ENCODE measurements at regions not wholly inside any gene's neighbourhood (a gene's known extent, or its start where the extent isn't known, plus 50 kb on each side); places are given as distances from the start of the nearest gene placed in this dataset.

- Histone ChIP-seq H2AFZ (ENCODE audit: low read depth) (no peak overlapping the region), H3K27me3 (ENCODE audit: insufficient read depth, low read depth) (no peaks in the 10 kb centered on the region), H3K36me3 (ENCODE audit: insufficient read depth) (no peaks in the 10 kb centered on the region), H4K20me1 (ENCODE audit: insufficient read depth) (no peaks in the 10 kb centered on the region), H3K9ac (no peak overlapping the region), H3K4me1 (ENCODE audit: low read depth, poor library complexity, severe bottlenecking) (no peaks in the 10 kb centered on the region), H3K79me2 (ENCODE audit: insufficient read depth, low read depth) (no peaks in the 10 kb centered on the region), H3K4me3 (IDR thresholded peaks at IDR 0.05; ENCODE audit: insufficient read depth, low read depth, low read length) (no peak overlapping the region), H3K4me2 (no peak overlapping the region), H3K27ac (no peak overlapping the region)
- no peak for TF ChIP-seq CTCF (conservative IDR thresholded peaks at IDR 0.05; ENCODE audit: low read depth, low read length)
These were observed 95.9 kb upstream of the SCOC start for GRCh38 chr4:140277576-140277975.

GRCh38 chr4:140271553-140271952, 101.9 kb upstream of the SCOC start:
- H3K27ac ChIP-seq, result no peak overlapping the region
- no peaks in the 10 kb centered on the region for H3K27me3 ChIP-seq (ENCODE audit: insufficient read depth, low read depth)
- H3K4me2 ChIP-seq, result no peak overlapping the region
- H4K20me1 ChIP-seq (ENCODE audit: insufficient read depth), result no peaks in the 10 kb centered on the region
- H2AFZ ChIP-seq (ENCODE audit: low read depth), result no peak overlapping the region
- no peak for TF ChIP-seq CTCF (conservative IDR thresholded peaks at IDR 0.05; ENCODE audit: low read depth, low read length)
- H3K4me3 ChIP-seq (IDR thresholded peaks at IDR 0.05; ENCODE audit: insufficient read depth, low read depth, low read length), result no peak overlapping the region
- H3K36me3 ChIP-seq (ENCODE audit: insufficient read depth), result no peaks in the 10 kb centered on the region
- no peaks in the 10 kb centered on the region for H3K79me2 ChIP-seq (ENCODE audit: insufficient read depth, low read depth)
- H3K4me1 ChIP-seq (ENCODE audit: low read depth, poor library complexity, severe bottlenecking), result no peaks in the 10 kb centered on the region
- H3K9ac ChIP-seq, result no peak overlapping the region

DNA sequence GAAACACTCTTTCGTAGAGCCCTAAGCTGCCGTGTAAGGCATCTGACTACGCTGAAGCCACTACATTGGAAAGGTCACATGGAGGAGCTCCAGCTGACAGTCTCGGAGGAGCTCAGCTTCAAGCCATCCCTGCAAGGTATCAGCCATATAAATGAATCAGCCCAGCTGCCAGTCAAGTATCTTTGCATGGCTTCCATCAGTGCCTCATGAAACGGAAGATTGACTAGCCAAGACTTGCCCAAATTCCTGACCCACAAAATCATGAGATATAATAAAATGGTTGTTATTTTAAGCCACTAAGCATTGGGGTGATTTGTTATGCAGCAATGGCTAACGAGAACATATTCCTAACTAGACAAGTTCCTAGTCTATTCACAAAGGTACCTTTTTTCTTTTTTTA, 104.1 kb upstream of the SCOC start:
- no peaks in the 10 kb centered on the region for H4K20me1 ChIP-seq (ENCODE audit: insufficient read depth)
- no peak overlapping the region for H3K4me2 ChIP-seq
- TF ChIP-seq CTCF (conservative IDR thresholded peaks at IDR 0.05; ENCODE audit: low read depth, low read length), result no peak
- H3K4me1 ChIP-seq (ENCODE audit: low read depth, poor library complexity, severe bottlenecking), result no peaks in the 10 kb centered on the region
- no peaks in the 10 kb centered on the region for H3K36me3 ChIP-seq (ENCODE audit: insufficient read depth)
- no peak overlapping the region for H3K9ac ChIP-seq
- H3K79me2 ChIP-seq (ENCODE audit: insufficient read depth, low read depth), result no peaks in the 10 kb centered on the region
- H2AFZ ChIP-seq (ENCODE audit: low read depth), result no peak overlapping the region
- H3K27me3 ChIP-seq (ENCODE audit: insufficient read depth, low read depth), result no peaks in the 10 kb centered on the region
- no peak overlapping the region for H3K27ac ChIP-seq
- no peak overlapping the region for H3K4me3 ChIP-seq (IDR thresholded peaks at IDR 0.05; ENCODE audit: insufficient read depth, low read depth, low read length)

GRCh38 chr4:140268186-140268841, 105.1 kb upstream of the SCOC start:
- no peak overlapping the region for H3K4me3 ChIP-seq (IDR thresholded peaks at IDR 0.05; ENCODE audit: insufficient read depth, low read depth, low read length)
- no peak for TF ChIP-seq CTCF (conservative IDR thresholded peaks at IDR 0.05; ENCODE audit: low read depth, low read length)
- H3K27me3 ChIP-seq (ENCODE audit: insufficient read depth, low read depth), result no peaks in the 10 kb centered on the region
- no peak overlapping the region for H2AFZ ChIP-seq (ENCODE audit: low read depth)
- H3K27ac ChIP-seq, result no peak overlapping the region
- no peak overlapping the region for H3K4me2 ChIP-seq
- no peaks in the 10 kb centered on the region for H3K79me2 ChIP-seq (ENCODE audit: insufficient read depth, low read depth)
- H3K4me1 ChIP-seq (ENCODE audit: low read depth, poor library complexity, severe bottlenecking), result no peaks in the 10 kb centered on the region
- no peak overlapping the region for H3K9ac ChIP-seq
- H4K20me1 ChIP-seq (ENCODE audit: insufficient read depth), result no peaks in the 10 kb centered on the region
- H3K36me3 ChIP-seq (ENCODE audit: insufficient read depth), result no peaks in the 10 kb centered on the region

Measured in KMS-11 (cell line).